CD4-positive, alpha-beta T cell (primary cell): ENCODE measurements at regions not wholly inside any gene's neighbourhood (a gene's known extent, or its start where the extent isn't known, plus 50 kb on each side); places are given as distances from the start of the nearest gene placed in this dataset.

Source experiments
- ATAC-seq: fragments of 200-7000 bp; cut with Tn5 transposase; one replicate; pipeline ENCODE4 v1.10.0; 2022; ENCODE audit warnings: mild to moderate bottlenecking; ENCODE audit not compliant: poor library complexity
- CTCF ChIA-PET: fragments of 350-600 bp; sonication (Branson Sonifier 250); formaldehyde crosslinking; loops from one replicate; lab custom pipeline; 2021; ENCODE audit warnings: antibody characterized with exemption, inconsistent platforms; lab: Charles Lee
- POLR2A ChIA-PET: fragments of 350-600 bp; sonication (Branson Sonifier 250); formaldehyde crosslinking; loops from one replicate; lab custom pipeline; 2021; ENCODE audit warnings: antibody characterized with exemption, inconsistent platforms; lab: Charles Lee
- DNase-seq, 14 experiments: peaks; one replicate each; pipeline ENCODE4 v3.0.0-alpha.2; 2013 to 2020; ENCODE audit warnings: mixed read lengths in 2 of 14
- H3K27ac ChIP-seq, 2 donors: one replicate each; pipeline versions ENCODE4 v1.5.1 to v1.7.0; 2013; ENCODE audit warnings: low read length in 2 of 2, low read depth in 1 of 2, mild to moderate bottlenecking in 1 of 2
- H3K27me3 ChIP-seq, 2 experiments: 1 replicate in 1 of 2; 2 replicates in 1 of 2; pipeline versions ENCODE4 v1.6.1 to v1.7.0; 2013; ENCODE audit warnings: low read length in 2 of 2, control low read depth in 1 of 2, mild to moderate bottlenecking in 1 of 2, moderate library complexity in 1 of 2; ENCODE audit not compliant: insufficient read depth in 2 of 2, control insufficient read depth in 1 of 2
- H3K36me3 ChIP-seq: one replicate; pipeline ENCODE4 v1.6.1; 2013; ENCODE audit warnings: low read length, control low read depth; ENCODE audit not compliant: insufficient read depth
- H3K4me1 ChIP-seq: one replicate; pipeline ENCODE4 v1.6.1; 2013; ENCODE audit warnings: low read length, control low read depth; ENCODE audit not compliant: insufficient read depth
- H3K4me3 ChIP-seq: one replicate; pipeline ENCODE4 v1.5.1; 2013; ENCODE audit warnings: mild to moderate bottlenecking, low read length, moderate library complexity
- H3K9me3 ChIP-seq, 2 experiments: 1 replicate in 1 of 2; 2 replicates in 1 of 2; pipeline versions ENCODE4 v1.6.1 to v1.7.0; 2013; ENCODE audit warnings: low read length in 2 of 2, mild to moderate bottlenecking in 2 of 2, control low read depth in 1 of 2, moderate library complexity in 1 of 2; ENCODE audit not compliant: control insufficient read depth in 1 of 2, insufficient read depth in 1 of 2
- H3K27ac Mint-ChIP-seq: one replicate; pipeline ENCODE4 v1.8.0; 2020; ENCODE audit warnings: mixed read lengths
- H3K27me3 Mint-ChIP-seq: one replicate; pipeline ENCODE4 v1.8.0; 2021; ENCODE audit warnings: mixed read lengths
- H3K36me3 Mint-ChIP-seq: one replicate; pipeline ENCODE4 v1.8.0; 2021; ENCODE audit warnings: low read depth, mixed read lengths
- H3K4me1 Mint-ChIP-seq: one replicate; pipeline ENCODE4 v1.8.0; 2021; ENCODE audit warnings: low read depth, mixed read lengths
- H3K4me3 Mint-ChIP-seq: one replicate; pipeline ENCODE4 v1.8.0; 2020; ENCODE audit warnings: mild to moderate bottlenecking, mixed read lengths
- H3K9me3 Mint-ChIP-seq: one replicate; pipeline ENCODE4 v1.8.0; 2020; ENCODE audit warnings: mixed read lengths
- CTCF ChIP-seq: fragments of 200-600 bp; IDR thresholded peaks from one replicate; pipeline ENCODE4 v1.8.0; 2022; ENCODE audit warnings: antibody characterized with exemption, mild to moderate bottlenecking
- intact Hi-C, 2 experiments: fragments of 100-400 bp; cut with DNase I in 1 of 2; cut with micrococcal nuclease in 1 of 2; formaldehyde crosslinking; loops; one replicate each; pipeline versions ENCODE4 v1.15.1 to v1.9.0; 2023 to 2025; cut with DNase I, micrococcal nuclease

GRCh38 chr11:97902828-97903227 lies 1117.9 kb upstream of the CNTN5 start:
- Mint-ChIP-seq H3K4me3 (no peak overlapping the region), H3K36me3 (no peaks in the 10 kb centered on the region), H3K27ac (no peak overlapping the region), H3K4me1 (no peaks in the 10 kb centered on the region), H3K27me3 (no peaks in the 10 kb centered on the region), H3K9me3 (peaks cover 13% of the 10 kb centered on the region)
- H3K27ac ChIP-seq: no peak overlapping the region
- no peaks in the 10 kb centered on the region for H3K4me1 ChIP-seq
- DNase-seq: no peak
- no peaks in the 10 kb centered on the region for H3K36me3 ChIP-seq
- peaks cover 0 to 5% of the 10 kb centered on the region in 2 experiments for H3K9me3 ChIP-seq
- no peak overlapping the region for H3K4me3 ChIP-seq
- no peak for TF ChIP-seq CTCF
- POLR2A ChIA-PET: no interaction called here
- intact Hi-C loops: no loop called here
- CTCF ChIA-PET: no interaction called here
- no peaks in the 10 kb centered on the region for H3K27me3 ChIP-seq
- ATAC-seq: no peak

GRCh38 chr11:97905101-97905500 lies 1115.6 kb upstream of the CNTN5 start:
- H3K4me3 ChIP-seq: no peak overlapping the region
- no peak for TF ChIP-seq CTCF
- no peaks in the 10 kb centered on the region for H3K36me3 ChIP-seq
- no peak overlapping the region for H3K27ac ChIP-seq
- H3K4me1 ChIP-seq: no peaks in the 10 kb centered on the region
- no peaks in the 10 kb centered on the region for H3K27me3 ChIP-seq
- Mint-ChIP-seq H3K27me3 (no peaks in the 10 kb centered on the region), H3K4me1 (no peaks in the 10 kb centered on the region), H3K9me3 (peaks cover 9% of the 10 kb centered on the region), H3K27ac (no peak overlapping the region), H3K36me3 (no peaks in the 10 kb centered on the region), H3K4me3 (no peak overlapping the region)
- no peak for DNase-seq
- POLR2A ChIA-PET: no interaction called here
- CTCF ChIA-PET: no interaction called here
- intact Hi-C loops: no loop called here
- peaks cover 0 to 4% of the 10 kb centered on the region in 2 experiments for H3K9me3 ChIP-seq
- ATAC-seq: no peak

- H3K4me3 ChIP-seq: no peak overlapping the region
- H3K4me1 ChIP-seq: no peaks in the 10 kb centered on the region
- peaks cover 0 to 3% of the 10 kb centered on the region in 2 experiments for H3K9me3 ChIP-seq
- Mint-ChIP-seq H3K36me3 (no peaks in the 10 kb centered on the region), H3K27me3 (no peaks in the 10 kb centered on the region), H3K9me3 (peaks cover 10% of the 10 kb centered on the region), H3K4me3 (no peak overlapping the region), H3K27ac (no peak overlapping the region), H3K4me1 (no peaks in the 10 kb centered on the region)
- ATAC-seq (no peak), DNase-seq (no peak)
- TF ChIP-seq CTCF: no peak
- H3K27ac ChIP-seq: no peak overlapping the region
- no peaks in the 10 kb centered on the region for H3K27me3 ChIP-seq
- ChIA-PET POLR2A (no interaction called here), CTCF (no interaction called here)
- intact Hi-C loops: no loop called here
- H3K36me3 ChIP-seq: no peaks in the 10 kb centered on the region
Observed at GRCh38 chr11:97905671-97906070, 1115.1 kb upstream of the CNTN5 start.
